T-cell (primary cell): ENCODE measurements at regions not wholly inside any gene's neighbourhood (a gene's known extent, or its start where the extent isn't known, plus 50 kb on each side); places are given as distances from the start of the nearest gene placed in this dataset.

Experiments
- ATAC-seq, 4 experiments: fragments of 200-7000 bp in 3 of 4; fragments of 150-1000 bp in 1 of 4; cut with Tn5 transposase; replicated peaks in 1 of 4; 1 replicate in 3 of 4; 2 replicates in 1 of 4; pipeline ENCODE4 v1.10.0; 2021; ENCODE audit warnings: moderate library complexity in 3 of 4, mild to moderate bottlenecking in 2 of 4, moderate number of reproducible peaks in 1 of 4
- CTCF ChIA-PET, 2 donors: fragments of 300-600 bp; sonication (Branson Sonifier 250); formaldehyde crosslinking; loops; one replicate each; lab custom pipeline; 2022; ENCODE audit warnings: antibody characterized with exemption in 2 of 2; lab: Charles Lee
- POLR2A ChIA-PET, 2 donors: fragments of 300-600 bp; sonication (Branson Sonifier 250); formaldehyde crosslinking; loops; one replicate each; lab custom pipeline; 2022; ENCODE audit warnings: antibody characterized with exemption in 2 of 2; lab: Charles Lee
- DNase-seq, 35 experiments: peaks; one replicate each; pipeline versions ENCODE4 v3.0.0 to v3.0.0-alpha.2; 2013 to 2023
- H3K27ac ChIP-seq: one replicate; pipeline ENCODE4 v1.5.1; 2013; ENCODE audit warnings: low read length
- H3K27me3 ChIP-seq, 2 experiments: replicated peaks in 1 of 2; 1 replicate in 1 of 2; 2 replicates in 1 of 2; pipeline versions ENCODE4 v1.6.1 to v1.7.0; 2013; ENCODE audit warnings: low read length in 1 of 2, mixed read lengths in 1 of 2; ENCODE audit not compliant: control insufficient read depth in 2 of 2, insufficient read depth in 2 of 2; ENCODE audit errors: extremely low read depth in 1 of 2
- H3K36me3 ChIP-seq, 2 donors: 1 replicate in 1 of 2; 2 replicates in 1 of 2; pipeline versions ENCODE4 v1.6.1 to v1.7.0; 2013; ENCODE audit warnings: low read length in 1 of 2; ENCODE audit not compliant: control insufficient read depth in 2 of 2, insufficient read depth in 1 of 2; ENCODE audit errors: extremely low read depth in 1 of 2
- H3K4me1 ChIP-seq, 2 experiments: 1 replicate in 1 of 2; 2 replicates in 1 of 2; pipeline versions ENCODE4 v1.6.1 to v1.7.0; 2013; ENCODE audit warnings: low read length in 2 of 2, mixed read lengths in 1 of 2; ENCODE audit not compliant: insufficient read depth in 2 of 2, control insufficient read depth in 1 of 2; ENCODE audit errors: extremely low read depth in 1 of 2
- H3K4me3 ChIP-seq, 2 donors: 1 replicate in 1 of 2; 2 replicates in 1 of 2; pipeline versions ENCODE4 v1.5.1 to v1.7.0; 2013; ENCODE audit warnings: mild to moderate bottlenecking in 2 of 2, low read length in 1 of 2, moderate library complexity in 1 of 2; ENCODE audit not compliant: control insufficient read depth in 1 of 2; ENCODE audit errors: extremely low read depth in 1 of 2
- H3K9me3 ChIP-seq: 2 replicates; pipeline ENCODE4 v1.7.0; 2013
- H3K27ac Mint-ChIP-seq, 2 donors: one replicate each; pipeline ENCODE4 v1.8.0; 2020 to 2021; ENCODE audit warnings: mild to moderate bottlenecking in 2 of 2, mixed read lengths in 2 of 2
- H3K27me3 Mint-ChIP-seq, 2 donors: one replicate each; pipeline ENCODE4 v1.8.0; 2021 to 2022; ENCODE audit warnings: mixed read lengths in 2 of 2
- H3K36me3 Mint-ChIP-seq: one replicate; pipeline ENCODE4 v1.8.0; 2021; ENCODE audit warnings: mixed read lengths
- H3K4me1 Mint-ChIP-seq, 3 donors: one replicate each; pipeline ENCODE4 v1.8.0; 2020 to 2022; ENCODE audit warnings: mixed read lengths in 3 of 3, mild to moderate bottlenecking in 1 of 3
- H3K4me3 Mint-ChIP-seq, 3 donors: one replicate each; pipeline ENCODE4 v1.8.0; 2020 to 2022; ENCODE audit warnings: mild to moderate bottlenecking in 3 of 3, mixed read lengths in 3 of 3, moderate library complexity in 3 of 3
- H3K9me3 Mint-ChIP-seq, 3 donors: one replicate each; pipeline ENCODE4 v1.8.0; 2020 to 2022; ENCODE audit warnings: mixed read lengths in 3 of 3
- WGBS: methylation state at CpG from one replicate; pipeline ENCODE4 v1.1.5; 2013; ENCODE audit warnings: missing lambda C conversion rate; ENCODE audit not compliant: insufficient coverage; 5-methylcytosine and 5-hydroxymethylcytosine counted together

- Mint-ChIP-seq H3K27ac (no peak overlapping the region), H3K4me1 (no peaks in the 10 kb centered on the region), H3K36me3 (no peaks in the 10 kb centered on the region), H3K27me3 (no peaks in the 10 kb centered on the region), H3K9me3 (peaks cover 13 to 24% (median 21%) of the 10 kb centered on the region in 3 donors), H3K4me3 (no peak overlapping the region)
- no peaks in the 10 kb centered on the region for H3K9me3 ChIP-seq
- ChIA-PET CTCF (no interaction called here), POLR2A (no interaction called here)
- H3K4me1 ChIP-seq = no peaks in the 10 kb centered on the region
- no peak for DNase-seq
- H3K27ac ChIP-seq = no peak overlapping the region
- H3K27me3 ChIP-seq = no peaks in the 10 kb centered on the region
- ATAC-seq = no peak
- no peak overlapping the region for H3K4me3 ChIP-seq
- no peaks in the 10 kb centered on the region for H3K36me3 ChIP-seq
Measured at GRCh38 chr5:165673499-165673898, 2168.1 kb downstream of the MAT2B start.

GRCh38 chr5:165695796-165696195 lies 2190.4 kb downstream of the MAT2B start:
- Mint-ChIP-seq H3K27me3 (no peaks in the 10 kb centered on the region), H3K27ac (no peak overlapping the region), H3K36me3 (no peaks in the 10 kb centered on the region), H3K4me3 (no peak overlapping the region), H3K4me1 (no peaks in the 10 kb centered on the region), H3K9me3 (peaks cover 16 to 24% (median 21%) of the 10 kb centered on the region in 3 donors)
- WGBS = no CpG with 5 or more reads among the region's 1 CpG
- ChIA-PET POLR2A (no interaction called here), CTCF (no interaction called here)
- no peak overlapping the region for H3K27ac ChIP-seq
- no peaks in the 10 kb centered on the region for H3K27me3 ChIP-seq
- ATAC-seq (no peak), DNase-seq (no peak)
- H3K9me3 ChIP-seq = no peaks in the 10 kb centered on the region
- H3K36me3 ChIP-seq = no peaks in the 10 kb centered on the region
- no peaks in the 10 kb centered on the region for H3K4me1 ChIP-seq
- H3K4me3 ChIP-seq = no peak overlapping the region

GRCh38 chr5:165705960-165706359 lies 2200.5 kb downstream of the MAT2B start:
- WGBS = no CpG with 5 or more reads among the region's 1 CpG
- DNase-seq (no peak), ATAC-seq (no peak)
- Mint-ChIP-seq H3K4me1 (no peaks in the 10 kb centered on the region), H3K4me3 (no peak overlapping the region), H3K27me3 (no peaks in the 10 kb centered on the region), H3K27ac (no peak overlapping the region), H3K36me3 (no peaks in the 10 kb centered on the region), H3K9me3 (peaks cover 0 to 14% (median 2%) of the 10 kb centered on the region in 3 donors)
- no peaks in the 10 kb centered on the region for H3K36me3 ChIP-seq
- H3K4me3 ChIP-seq = no peak overlapping the region
- ChIA-PET POLR2A (no interaction called here), CTCF (no interaction called here)
- H3K4me1 ChIP-seq = no peaks in the 10 kb centered on the region
- H3K9me3 ChIP-seq = no peaks in the 10 kb centered on the region
- no peaks in the 10 kb centered on the region for H3K27me3 ChIP-seq
- no peak overlapping the region for H3K27ac ChIP-seq

DNA sequence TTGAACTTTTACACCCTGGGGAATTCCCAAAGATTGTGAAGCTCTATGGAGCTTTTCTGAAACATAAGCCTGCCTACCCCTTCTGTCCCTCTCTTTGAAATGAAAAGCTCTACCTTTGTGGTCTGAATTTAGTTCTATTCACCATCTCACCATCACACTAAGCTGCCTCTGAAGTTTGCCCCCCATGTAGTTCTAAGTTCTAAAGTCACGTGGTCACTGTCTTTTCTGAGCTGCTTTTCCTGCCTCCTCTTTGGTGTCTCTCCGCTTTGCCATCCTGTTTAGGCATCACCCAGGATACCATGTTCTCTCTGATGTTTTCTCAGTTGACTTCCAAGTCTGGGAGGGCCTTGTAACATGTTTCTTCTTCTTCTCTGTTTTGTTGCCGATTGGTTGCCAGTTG lies 2206.6 kb downstream of the MAT2B start:
- 75% methylated on average over 1 of the region's 3 CpGs for WGBS
- Histone ChIP-seq H3K4me1 (no peaks in the 10 kb centered on the region), H3K27me3 (no peaks in the 10 kb centered on the region), H3K36me3 (no peaks in the 10 kb centered on the region), H3K4me3 (no peak overlapping the region), H3K27ac (no peak overlapping the region), H3K9me3 (no peaks in the 10 kb centered on the region)
- POLR2A ChIA-PET = no interaction called here
- Mint-ChIP-seq H3K27me3 (no peaks in the 10 kb centered on the region), H3K36me3 (no peaks in the 10 kb centered on the region), H3K4me1 (no peaks in the 10 kb centered on the region), H3K9me3 (peaks cover 2 to 8% (median 8%) of the 10 kb centered on the region in 3 donors), H3K27ac (no peak overlapping the region), H3K4me3 (no peak overlapping the region)
- no peak for ATAC-seq
- CTCF ChIA-PET = no interaction called here
- no peak for DNase-seq

GRCh38 chr5:165714598-165714997 lies 2209.2 kb downstream of the MAT2B start:
- CTCF ChIA-PET = no interaction called here

GRCh38 chr5:165720901-165721300 lies 2215.5 kb downstream of the MAT2B start:
- no peaks in the 10 kb centered on the region for H3K36me3 ChIP-seq
- H3K27ac ChIP-seq = no peak overlapping the region
- WGBS = no CpG with 5 or more reads among the region's 3 CpGs
- no peaks in the 10 kb centered on the region for H3K4me1 ChIP-seq
- no peak overlapping the region for H3K4me3 ChIP-seq
- H3K9me3 ChIP-seq = no peaks in the 10 kb centered on the region
- Mint-ChIP-seq H3K36me3 (no peaks in the 10 kb centered on the region), H3K4me1 (no peaks in the 10 kb centered on the region), H3K4me3 (no peak overlapping the region), H3K9me3 (peaks cover 10 to 26% (median 22%) of the 10 kb centered on the region in 3 donors), H3K27me3 (no peaks in the 10 kb centered on the region), H3K27ac (no peak overlapping the region)
- ATAC-seq (no peak), DNase-seq (no peak)
- ChIA-PET POLR2A (no interaction called here), CTCF (no interaction called here)
- no peaks in the 10 kb centered on the region for H3K27me3 ChIP-seq

More at GRCh38 chr5:165714598-165714997, 2209.2 kb downstream of the MAT2B start:
- no peak overlapping the region for H3K27ac ChIP-seq
- no peaks in the 10 kb centered on the region for H3K36me3 Mint-ChIP-seq
- H3K4me3 Mint-ChIP-seq = no peak overlapping the region
- H3K4me1 Mint-ChIP-seq = no peaks in the 10 kb centered on the region
- H3K27me3 ChIP-seq = no peaks in the 10 kb centered on the region
- no peaks in the 10 kb centered on the region for H3K27me3 Mint-ChIP-seq
- POLR2A ChIA-PET = no interaction called here
- DNase-seq = no peak
- H3K9me3 Mint-ChIP-seq = peaks cover 10 to 20% (median 17%) of the 10 kb centered on the region in 3 donors
- WGBS = 100% methylated on average over 1 of the region's 1 CpG
- no peaks in the 10 kb centered on the region for H3K36me3 ChIP-seq
- no peaks in the 10 kb centered on the region for H3K4me1 ChIP-seq
- H3K4me3 ChIP-seq = no peak overlapping the region
- no peak for ATAC-seq
- no peaks in the 10 kb centered on the region for H3K9me3 ChIP-seq
- H3K27ac Mint-ChIP-seq = no peak overlapping the region

GRCh38 chr5:165722401-165722800 lies 2217.0 kb downstream of the MAT2B start:
- WGBS = 100% methylated on average over 2 of the region's 2 CpGs
- DNase-seq (no peak), ATAC-seq (no peak)
- H3K4me3 Mint-ChIP-seq = no peak overlapping the region
- no peaks in the 10 kb centered on the region for H3K4me1 Mint-ChIP-seq
- no peak overlapping the region for H3K27ac ChIP-seq
- H3K27ac Mint-ChIP-seq = no peak overlapping the region
- H3K36me3 Mint-ChIP-seq = no peaks in the 10 kb centered on the region
- H3K36me3 ChIP-seq = no peaks in the 10 kb centered on the region
- H3K27me3 Mint-ChIP-seq = no peaks in the 10 kb centered on the region
- H3K9me3 Mint-ChIP-seq = peaks cover 13 to 26% (median 22%) of the 10 kb centered on the region in 3 donors
- ChIA-PET POLR2A (no interaction called here), CTCF (no interaction called here)
- H3K4me1 ChIP-seq = no peaks in the 10 kb centered on the region
- no peaks in the 10 kb centered on the region for H3K27me3 ChIP-seq
- H3K4me3 ChIP-seq = no peak overlapping the region
- no peaks in the 10 kb centered on the region for H3K9me3 ChIP-seq
